GM23338 (cell line): ENCODE measurements at regions not wholly inside any gene's neighbourhood (a gene's known extent, or its start where the extent isn't known, plus 50 kb on each side); places are given as distances from the start of the nearest gene placed in this dataset.

ENCODE experiments used
- ATAC-seq: fragments of 200-7000 bp; cut with Tn5 transposase; 3 replicates; pipeline ENCODE4 v1.9.1; 2020
- DNase-seq: peaks from one replicate; pipeline ENCODE4 v3.0.0-alpha.2; 2015; ENCODE audit warnings: low spot score
- H2AFZ ChIP-seq: fragments of 200-600 bp; sonication (generic); 2 replicates; pipeline ENCODE4 v1.8.0; 2016; ENCODE audit warnings: antibody characterized with exemption, mild to moderate bottlenecking, moderate library complexity
- H3F3A ChIP-seq: fragments of 200-600 bp; sonication (generic); replicated peaks from 2 replicates; pipeline ENCODE4 v1.8.0; 2017; ENCODE audit warnings: antibody characterized with exemption, mixed run types, low read depth
- H3K27ac ChIP-seq: fragments of 200-600 bp; sonication (generic); 2 replicates; pipeline ENCODE4 v1.6.1; 2016; ENCODE audit warnings: low read depth
- H3K27me3 ChIP-seq: fragments of 200-600 bp; sonication (generic); 2 replicates; pipeline ENCODE4 v1.8.0; 2016; ENCODE audit warnings: mild to moderate bottlenecking, mixed run types, moderate library complexity; ENCODE audit not compliant: insufficient read depth
- H3K36me3 ChIP-seq: fragments of 200-600 bp; sonication (generic); 2 replicates; pipeline ENCODE4 v1.8.0; 2016; ENCODE audit warnings: mild to moderate bottlenecking; ENCODE audit not compliant: insufficient read depth
- H3K4me1 ChIP-seq: fragments of 200-600 bp; sonication (generic); 2 replicates; pipeline ENCODE4 v1.8.0; 2016; ENCODE audit warnings: mild to moderate bottlenecking, moderate library complexity; ENCODE audit not compliant: insufficient read depth
- H3K4me2 ChIP-seq: fragments of 200-600 bp; sonication (generic); 2 replicates; pipeline ENCODE4 v1.7.1; 2017; ENCODE audit warnings: mixed run types
- H3K4me3 ChIP-seq: fragments of 200-600 bp; sonication (generic); 2 replicates; pipeline ENCODE4 v1.6.1; 2016; ENCODE audit warnings: mixed run types
- H3K79me2 ChIP-seq: fragments of 200-600 bp; sonication (generic); replicated peaks from 2 replicates; pipeline ENCODE4 v1.8.0; 2017; ENCODE audit warnings: mild to moderate bottlenecking; ENCODE audit not compliant: insufficient read depth
- H3K9me2 ChIP-seq: fragments of 200-600 bp; sonication (generic); 2 replicates; pipeline ENCODE4 v1.8.0; 2017; ENCODE audit not compliant: insufficient read depth
- H4K20me1 ChIP-seq: fragments of 200-600 bp; sonication (generic); replicated peaks from 2 replicates; pipeline ENCODE4 v1.8.0; 2017; ENCODE audit warnings: mild to moderate bottlenecking; ENCODE audit not compliant: insufficient read depth
- H3K27ac Mint-ChIP-seq: 2 replicates; pipeline ENCODE4 v1.8.0; 2020; ENCODE audit warnings: inconsistent platforms, mild to moderate bottlenecking, moderate library complexity, mixed read lengths
- H3K27me3 Mint-ChIP-seq: 3 replicates; pipeline ENCODE4 v1.8.0; 2022; ENCODE audit warnings: low read depth, mild to moderate bottlenecking, moderate library complexity, mixed read lengths, inconsistent platforms; ENCODE audit not compliant: insufficient read depth, poor library complexity
- H3K36me3 Mint-ChIP-seq: 3 replicates; pipeline ENCODE4 v1.8.0; 2021; ENCODE audit warnings: low read depth, mild to moderate bottlenecking, inconsistent platforms, moderate library complexity, mixed read lengths
- H3K4me1 Mint-ChIP-seq: 3 replicates; pipeline ENCODE4 v1.8.0; 2020; ENCODE audit warnings: mild to moderate bottlenecking, inconsistent platforms, mixed read lengths
- H3K4me3 Mint-ChIP-seq: 3 replicates; pipeline ENCODE4 v1.8.0; 2021; ENCODE audit warnings: moderate library complexity, mild to moderate bottlenecking, inconsistent platforms, mixed read lengths
- H3K9me3 Mint-ChIP-seq: 3 replicates; pipeline ENCODE4 v1.8.0; 2020; ENCODE audit warnings: moderate library complexity, mild to moderate bottlenecking, inconsistent platforms, mixed read lengths
- CREB1 ChIP-seq: fragments of 250-450 bp; sonication (Bioruptor Pico); IDR thresholded peaks from 2 replicates; pipeline ENCODE4 v1.5.0; 2020; ENCODE audit warnings: low read depth, mild to moderate bottlenecking, moderate library complexity
- CTCF ChIP-seq, 2 experiments: fragments of 200-600 bp in 1 of 2; sonication (generic) in 1 of 2; conservative IDR thresholded peaks; 2 replicates each; pipeline versions ENCODE4 v1.5.1 to v1.6.1; 2016 to 2017; ENCODE audit warnings: antibody characterized with exemption in 2 of 2, low read depth in 2 of 2, mild to moderate bottlenecking in 2 of 2, moderate library complexity in 1 of 2
- EZH2 ChIP-seq: fragments of 200-600 bp; sonication (generic); IDR thresholded peaks from one replicate; pipeline ENCODE4 v1.8.0; 2017; ENCODE audit warnings: antibody characterized with exemption, mild to moderate bottlenecking, low read depth; ENCODE audit not compliant: unreplicated experiment
- JUNB ChIP-seq: IDR thresholded peaks from one replicate; pipeline ENCODE4 v1.6.1; 2016; ENCODE audit warnings: antibody characterized with exemption; ENCODE audit not compliant: unreplicated experiment
- NANOG ChIP-seq: IDR thresholded peaks from 2 replicates; pipeline ENCODE4 v1.6.1; 2016; ENCODE audit warnings: antibody characterized with exemption, borderline replicate concordance
- POLR2AphosphoS5 ChIP-seq: IDR thresholded peaks from 2 replicates; pipeline ENCODE4 v1.6.1; 2016; ENCODE audit warnings: antibody characterized with exemption, low read depth
- STAT1 ChIP-seq: IDR thresholded peaks from one replicate; pipeline ENCODE4 v1.6.1; 2016; ENCODE audit warnings: antibody characterized with exemption; ENCODE audit not compliant: unreplicated experiment
- ZNF114 ChIP-seq: fragments of 250-450 bp; sonication (Bioruptor Pico); IDR thresholded peaks from 2 replicates; pipeline ENCODE4 v1.5.0; 2020; ENCODE audit warnings: mild to moderate bottlenecking, moderate library complexity
- ZNF331 ChIP-seq: fragments of 250-450 bp; sonication (Bioruptor Pico); IDR thresholded peaks from 2 replicates; pipeline ENCODE4 v1.5.0; 2020; ENCODE audit warnings: low read depth, mild to moderate bottlenecking, moderate library complexity
- TF ChIP-seq, protein P1 (sequence below): IDR thresholded peaks from 2 replicates; pipeline ENCODE4 v1.6.1; 2016; ENCODE audit warnings: antibody characterized with exemption
- TF ChIP-seq, protein P2 (sequence below): fragments of 250-450 bp; sonication (Bioruptor Pico); IDR thresholded peaks from 2 replicates; pipeline ENCODE4 v1.5.0; 2020; ENCODE audit warnings: mild to moderate bottlenecking, moderate library complexity
- TF ChIP-seq, protein P3 (sequence below): IDR thresholded peaks from one replicate; pipeline ENCODE4 v1.6.1; 2018; ENCODE audit warnings: antibody characterized with exemption; ENCODE audit not compliant: unreplicated experiment

- H3K4me2 ChIP-seq, result no peak overlapping the region
- no peak overlapping the region for H3K4me3 Mint-ChIP-seq
- H2AFZ ChIP-seq, result no peak overlapping the region
- H3F3A ChIP-seq, result no peaks in the 10 kb centered on the region
- no peak overlapping the region for H3K27ac Mint-ChIP-seq
- H3K4me1 ChIP-seq, result no peaks in the 10 kb centered on the region
- H3K27me3 ChIP-seq, result no peaks in the 10 kb centered on the region
- H3K36me3 ChIP-seq, result no peaks in the 10 kb centered on the region
- no peaks in the 10 kb centered on the region for H3K9me3 Mint-ChIP-seq
- H3K9me2 ChIP-seq, result peaks cover 25% of the 10 kb centered on the region
- H3K4me3 ChIP-seq, result no peak overlapping the region
- ATAC-seq (no peak), DNase-seq (no peak)
- H3K27me3 Mint-ChIP-seq, result peaks cover 2% of the 10 kb centered on the region
- H3K79me2 ChIP-seq, result no peaks in the 10 kb centered on the region
- no peaks in the 10 kb centered on the region for H4K20me1 ChIP-seq
- no peaks in the 10 kb centered on the region for H3K36me3 Mint-ChIP-seq
- no peak for TF ChIP-seq EZH2
- TF ChIP-seq, protein P1, sequence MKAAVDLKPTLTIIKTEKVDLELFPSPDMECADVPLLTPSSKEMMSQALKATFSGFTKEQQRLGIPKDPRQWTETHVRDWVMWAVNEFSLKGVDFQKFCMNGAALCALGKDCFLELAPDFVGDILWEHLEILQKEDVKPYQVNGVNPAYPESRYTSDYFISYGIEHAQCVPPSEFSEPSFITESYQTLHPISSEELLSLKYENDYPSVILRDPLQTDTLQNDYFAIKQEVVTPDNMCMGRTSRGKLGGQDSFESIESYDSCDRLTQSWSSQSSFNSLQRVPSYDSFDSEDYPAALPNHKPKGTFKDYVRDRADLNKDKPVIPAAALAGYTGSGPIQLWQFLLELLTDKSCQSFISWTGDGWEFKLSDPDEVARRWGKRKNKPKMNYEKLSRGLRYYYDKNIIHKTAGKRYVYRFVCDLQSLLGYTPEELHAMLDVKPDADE, result no peak
- TF ChIP-seq ZNF331 (CRISPR knock-in tag), result no peak
- no peak for TF ChIP-seq STAT1
- no peak for TF ChIP-seq NANOG
- TF ChIP-seq, protein P2, sequence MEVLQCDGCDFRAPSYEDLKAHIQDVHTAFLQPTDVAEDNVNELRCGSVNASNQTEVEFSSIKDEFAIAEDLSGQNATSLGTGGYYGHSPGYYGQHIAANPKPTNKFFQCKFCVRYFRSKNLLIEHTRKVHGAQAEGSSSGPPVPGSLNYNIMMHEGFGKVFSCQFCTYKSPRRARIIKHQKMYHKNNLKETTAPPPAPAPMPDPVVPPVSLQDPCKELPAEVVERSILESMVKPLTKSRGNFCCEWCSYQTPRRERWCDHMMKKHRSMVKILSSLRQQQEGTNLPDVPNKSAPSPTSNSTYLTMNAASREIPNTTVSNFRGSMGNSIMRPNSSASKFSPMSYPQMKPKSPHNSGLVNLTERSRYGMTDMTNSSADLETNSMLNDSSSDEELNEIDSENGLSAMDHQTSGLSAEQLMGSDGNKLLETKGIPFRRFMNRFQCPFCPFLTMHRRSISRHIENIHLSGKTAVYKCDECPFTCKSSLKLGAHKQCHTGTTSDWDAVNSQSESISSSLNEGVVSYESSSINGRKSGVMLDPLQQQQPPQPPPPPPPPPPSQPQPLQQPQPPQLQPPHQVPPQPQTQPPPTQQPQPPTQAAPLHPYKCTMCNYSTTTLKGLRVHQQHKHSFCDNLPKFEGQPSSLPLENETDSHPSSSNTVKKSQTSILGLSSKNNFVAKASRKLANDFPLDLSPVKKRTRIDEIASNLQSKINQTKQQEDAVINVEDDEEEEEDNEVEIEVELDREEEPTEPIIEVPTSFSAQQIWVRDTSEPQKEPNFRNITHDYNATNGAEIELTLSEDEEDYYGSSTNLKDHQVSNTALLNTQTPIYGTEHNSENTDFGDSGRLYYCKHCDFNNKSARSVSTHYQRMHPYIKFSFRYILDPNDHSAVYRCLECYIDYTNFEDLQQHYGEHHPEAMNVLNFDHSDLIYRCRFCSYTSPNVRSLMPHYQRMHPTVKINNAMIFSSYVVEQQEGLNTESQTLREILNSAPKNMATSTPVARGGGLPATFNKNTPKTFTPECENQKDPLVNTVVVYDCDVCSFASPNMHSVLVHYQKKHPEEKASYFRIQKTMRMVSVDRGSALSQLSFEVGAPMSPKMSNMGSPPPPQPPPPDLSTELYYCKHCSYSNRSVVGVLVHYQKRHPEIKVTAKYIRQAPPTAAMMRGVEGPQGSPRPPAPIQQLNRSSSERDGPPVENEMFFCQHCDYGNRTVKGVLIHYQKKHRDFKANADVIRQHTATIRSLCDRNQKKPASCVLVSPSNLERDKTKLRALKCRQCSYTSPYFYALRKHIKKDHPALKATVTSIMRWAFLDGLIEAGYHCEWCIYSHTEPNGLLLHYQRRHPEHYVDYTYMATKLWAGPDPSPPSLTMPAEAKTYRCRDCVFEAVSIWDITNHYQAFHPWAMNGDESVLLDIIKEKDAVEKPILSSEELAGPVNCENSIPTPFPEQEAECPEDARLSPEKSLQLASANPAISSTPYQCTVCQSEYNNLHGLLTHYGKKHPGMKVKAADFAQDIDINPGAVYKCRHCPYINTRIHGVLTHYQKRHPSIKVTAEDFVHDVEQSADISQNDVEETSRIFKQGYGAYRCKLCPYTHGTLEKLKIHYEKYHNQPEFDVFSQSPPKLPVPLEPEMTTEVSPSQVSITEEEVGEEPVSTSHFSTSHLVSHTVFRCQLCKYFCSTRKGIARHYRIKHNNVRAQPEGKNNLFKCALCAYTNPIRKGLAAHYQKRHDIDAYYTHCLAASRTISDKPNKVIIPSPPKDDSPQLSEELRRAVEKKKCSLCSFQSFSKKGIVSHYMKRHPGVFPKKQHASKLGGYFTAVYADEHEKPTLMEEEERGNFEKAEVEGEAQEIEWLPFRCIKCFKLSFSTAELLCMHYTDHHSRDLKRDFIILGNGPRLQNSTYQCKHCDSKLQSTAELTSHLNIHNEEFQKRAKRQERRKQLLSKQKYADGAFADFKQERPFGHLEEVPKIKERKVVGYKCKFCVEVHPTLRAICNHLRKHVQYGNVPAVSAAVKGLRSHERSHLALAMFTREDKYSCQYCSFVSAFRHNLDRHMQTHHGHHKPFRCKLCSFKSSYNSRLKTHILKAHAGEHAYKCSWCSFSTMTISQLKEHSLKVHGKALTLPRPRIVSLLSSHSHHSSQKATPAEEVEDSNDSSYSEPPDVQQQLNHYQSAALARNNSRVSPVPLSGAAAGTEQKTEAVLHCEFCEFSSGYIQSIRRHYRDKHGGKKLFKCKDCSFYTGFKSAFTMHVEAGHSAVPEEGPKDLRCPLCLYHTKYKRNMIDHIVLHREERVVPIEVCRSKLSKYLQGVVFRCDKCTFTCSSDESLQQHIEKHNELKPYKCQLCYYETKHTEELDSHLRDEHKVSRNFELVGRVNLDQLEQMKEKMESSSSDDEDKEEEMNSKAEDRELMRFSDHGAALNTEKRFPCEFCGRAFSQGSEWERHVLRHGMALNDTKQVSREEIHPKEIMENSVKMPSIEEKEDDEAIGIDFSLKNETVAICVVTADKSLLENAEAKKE (CRISPR knock-in tag), result no peak
- no peak for TF ChIP-seq CREB1 (CRISPR knock-in tag)
- no peak for TF ChIP-seq ZNF114 (CRISPR knock-in tag)
- TF ChIP-seq POLR2AphosphoS5, result no peak
- TF ChIP-seq, protein P3, sequence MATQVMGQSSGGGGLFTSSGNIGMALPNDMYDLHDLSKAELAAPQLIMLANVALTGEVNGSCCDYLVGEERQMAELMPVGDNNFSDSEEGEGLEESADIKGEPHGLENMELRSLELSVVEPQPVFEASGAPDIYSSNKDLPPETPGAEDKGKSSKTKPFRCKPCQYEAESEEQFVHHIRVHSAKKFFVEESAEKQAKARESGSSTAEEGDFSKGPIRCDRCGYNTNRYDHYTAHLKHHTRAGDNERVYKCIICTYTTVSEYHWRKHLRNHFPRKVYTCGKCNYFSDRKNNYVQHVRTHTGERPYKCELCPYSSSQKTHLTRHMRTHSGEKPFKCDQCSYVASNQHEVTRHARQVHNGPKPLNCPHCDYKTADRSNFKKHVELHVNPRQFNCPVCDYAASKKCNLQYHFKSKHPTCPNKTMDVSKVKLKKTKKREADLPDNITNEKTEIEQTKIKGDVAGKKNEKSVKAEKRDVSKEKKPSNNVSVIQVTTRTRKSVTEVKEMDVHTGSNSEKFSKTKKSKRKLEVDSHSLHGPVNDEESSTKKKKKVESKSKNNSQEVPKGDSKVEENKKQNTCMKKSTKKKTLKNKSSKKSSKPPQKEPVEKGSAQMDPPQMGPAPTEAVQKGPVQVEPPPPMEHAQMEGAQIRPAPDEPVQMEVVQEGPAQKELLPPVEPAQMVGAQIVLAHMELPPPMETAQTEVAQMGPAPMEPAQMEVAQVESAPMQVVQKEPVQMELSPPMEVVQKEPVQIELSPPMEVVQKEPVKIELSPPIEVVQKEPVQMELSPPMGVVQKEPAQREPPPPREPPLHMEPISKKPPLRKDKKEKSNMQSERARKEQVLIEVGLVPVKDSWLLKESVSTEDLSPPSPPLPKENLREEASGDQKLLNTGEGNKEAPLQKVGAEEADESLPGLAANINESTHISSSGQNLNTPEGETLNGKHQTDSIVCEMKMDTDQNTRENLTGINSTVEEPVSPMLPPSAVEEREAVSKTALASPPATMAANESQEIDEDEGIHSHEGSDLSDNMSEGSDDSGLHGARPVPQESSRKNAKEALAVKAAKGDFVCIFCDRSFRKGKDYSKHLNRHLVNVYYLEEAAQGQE, result no peak
- TF ChIP-seq CTCF (conservative IDR thresholded peaks at IDR 0.05; ENCODE audit: low read depth in 2 of 2), result no peak
- TF ChIP-seq JUNB, result no peak
- H3K27ac ChIP-seq, result no peak overlapping the region
- no peaks in the 10 kb centered on the region for H3K4me1 Mint-ChIP-seq
Measured at GRCh38 chr1:213790565-213790964, 197.2 kb upstream of the PROX1 start.
